HEK293 (cell line): ENCODE measurements at regions not wholly inside any gene's neighbourhood (a gene's known extent, or its start where the extent isn't known, plus 50 kb on each side); places are given as distances from the start of the nearest gene placed in this dataset.
"Not testable (repeated sequence)": the region's sequence is repeated elsewhere in the genome, so short reads cannot be mapped to it uniquely, and the experiment has no call there.

Source experiments
- CTCF ChIA-PET: fragments of 350-600 bp; formaldehyde crosslinking; extraction: SDS; loops from one replicate; lab custom pipeline; 2021; ENCODE audit warnings: antibody characterized with exemption; lab: Yijun Ruan, JAX
- POLR2A ChIA-PET: fragments of 300-600 bp; formaldehyde crosslinking; extraction: SDS; loops from one replicate; lab custom pipeline; 2020; ENCODE audit warnings: antibody characterized with exemption, inconsistent platforms; lab: Yijun Ruan, JAX
- H3K27ac ChIP-seq: fragments of 200-500 bp; sonication (Bioruptor generic); 2 replicates; pipeline ENCODE4 v1.5.1; 2014; ENCODE audit warnings: low read depth, low read length, control low read depth, inconsistent platforms; ENCODE audit errors: extremely low read depth
- H3K36me3 ChIP-seq, 2 experiments: fragments of 200-500 bp in 1 of 2; sonication (Bioruptor generic) in 1 of 2; 1 replicate in 1 of 2; 2 replicates in 1 of 2; pipeline ENCODE4 v1.5.1; 2014 to 2017; ENCODE audit warnings: inconsistent platforms in 2 of 2, low read length in 2 of 2; ENCODE audit not compliant: control insufficient read depth in 2 of 2, insufficient read depth in 1 of 2
- H3K4me1 ChIP-seq: fragments of 200-500 bp; sonication (Bioruptor generic); 2 replicates; pipeline ENCODE4 v1.5.1; 2014; ENCODE audit warnings: mild to moderate bottlenecking, low read length, inconsistent platforms; ENCODE audit not compliant: control insufficient read depth, insufficient read depth
- H3K4me3 ChIP-seq: 2 replicates; pipeline ENCODE4 v1.5.1; 2011; ENCODE audit warnings: low read depth, mild to moderate bottlenecking, control low read depth, low read length, moderate library complexity
- H3K9me3 ChIP-seq: fragments of 200-500 bp; sonication (Bioruptor generic); 2 replicates; pipeline ENCODE4 v1.5.1; 2014; ENCODE audit warnings: low read depth, low read length, inconsistent platforms; ENCODE audit not compliant: control insufficient read depth, insufficient read depth
- BCL11A ChIP-seq: fragments of 450-650 bp; formaldehyde crosslinking; IDR thresholded peaks from 2 replicates; pipeline ENCODE4 v1.5.1; 2016; ENCODE audit warnings: low read depth, missing biosample characterization, missing genetic modification characterization
- BCL11B ChIP-seq: fragments of 450-650 bp; formaldehyde crosslinking; IDR thresholded peaks from 2 replicates; pipeline ENCODE4 v1.5.1; 2016; ENCODE audit warnings: low read depth, missing biosample characterization, missing genetic modification characterization
- EGR2 ChIP-seq: fragments of 450-650 bp; formaldehyde crosslinking; IDR thresholded peaks from 2 replicates; pipeline ENCODE4 v1.5.1; 2016; ENCODE audit warnings: low read depth, missing biosample characterization, missing genetic modification characterization
- GFI1B ChIP-seq: fragments of 450-650 bp; formaldehyde crosslinking; IDR thresholded peaks from 2 replicates; pipeline ENCODE4 v1.5.1; 2016; ENCODE audit warnings: missing biosample characterization, missing genetic modification characterization
- OSR2 ChIP-seq: fragments of 450-650 bp; formaldehyde crosslinking; IDR thresholded peaks from 2 replicates; pipeline ENCODE4 v1.5.1; 2016; ENCODE audit warnings: missing biosample characterization, missing genetic modification characterization
- SETDB1 ChIP-seq: IDR thresholded peaks from one replicate; pipeline ENCODE4 v1.6.1; 2017; ENCODE audit warnings: mild to moderate bottlenecking, low read length, moderate library complexity, mixed read lengths; ENCODE audit not compliant: insufficient read length
- YY2 ChIP-seq: fragments of 450-650 bp; formaldehyde crosslinking; IDR thresholded peaks from 2 replicates; pipeline ENCODE4 v1.5.1; 2016; ENCODE audit warnings: missing biosample characterization, missing genetic modification characterization
- ZBTB1 ChIP-seq: fragments of 450-650 bp; formaldehyde crosslinking; IDR thresholded peaks from 2 replicates; pipeline ENCODE4 v1.5.1; 2016; ENCODE audit warnings: missing biosample characterization, missing genetic modification characterization
- ZBTB48 ChIP-seq: fragments of 450-650 bp; formaldehyde crosslinking; IDR thresholded peaks from 2 replicates; pipeline ENCODE4 v1.5.1; 2016; ENCODE audit warnings: missing biosample characterization, missing genetic modification characterization
- ZFP37 ChIP-seq: fragments of 450-650 bp; formaldehyde crosslinking; IDR thresholded peaks from 2 replicates; pipeline ENCODE4 v1.5.1; 2016; ENCODE audit warnings: missing biosample characterization, missing genetic modification characterization
- ZNF211 ChIP-seq: fragments of 450-650 bp; formaldehyde crosslinking; IDR thresholded peaks from 2 replicates; pipeline ENCODE4 v1.5.1; 2016; ENCODE audit warnings: low read depth, missing biosample characterization, missing genetic modification characterization
- ZNF341 ChIP-seq: fragments of 450-650 bp; formaldehyde crosslinking; IDR thresholded peaks from 2 replicates; pipeline ENCODE4; 2016; ENCODE audit warnings: low read depth, missing biosample characterization, missing genetic modification characterization
- ZNF423 ChIP-seq: fragments of 450-650 bp; formaldehyde crosslinking; IDR thresholded peaks from 2 replicates; pipeline ENCODE4 v1.5.1; 2016; ENCODE audit warnings: missing biosample characterization, missing genetic modification characterization
- ZNF510 ChIP-seq: fragments of 450-650 bp; formaldehyde crosslinking; IDR thresholded peaks from 2 replicates; pipeline ENCODE4 v1.5.1; 2018; ENCODE audit warnings: mild to moderate bottlenecking, missing genetic modification characterization, missing biosample characterization; ENCODE audit not compliant: insufficient replicate concordance
- ZNF561 ChIP-seq: fragments of 450-650 bp; IDR thresholded peaks from 2 replicates; pipeline ENCODE4 v1.5.1; 2018; ENCODE audit warnings: missing biosample characterization, missing genetic modification characterization, borderline replicate concordance
- ZNF596 ChIP-seq: fragments of 450-650 bp; IDR thresholded peaks from 2 replicates; pipeline ENCODE4 v1.5.0; 2018; ENCODE audit warnings: missing biosample characterization, mild to moderate bottlenecking, missing genetic modification characterization, moderate library complexity
- ZNF658 ChIP-seq: fragments of 450-650 bp; formaldehyde crosslinking; IDR thresholded peaks from 2 replicates; pipeline ENCODE4; 2016; ENCODE audit warnings: missing biosample characterization, missing genetic modification characterization
- ZNF677 ChIP-seq: fragments of 450-650 bp; IDR thresholded peaks from 2 replicates; pipeline ENCODE4 v1.5.0; 2018; ENCODE audit warnings: missing biosample characterization, mild to moderate bottlenecking, missing genetic modification characterization, moderate library complexity
- ZNF76 ChIP-seq: fragments of 450-650 bp; formaldehyde crosslinking; IDR thresholded peaks from 2 replicates; pipeline ENCODE4; 2016; ENCODE audit warnings: low read depth, missing biosample characterization, missing genetic modification characterization, borderline replicate concordance
- ZNF791 ChIP-seq: fragments of 450-650 bp; formaldehyde crosslinking; IDR thresholded peaks from 2 replicates; pipeline ENCODE4 v1.5.1; 2016; ENCODE audit warnings: missing biosample characterization, missing genetic modification characterization
- ZNF843 ChIP-seq: fragments of 450-650 bp; formaldehyde crosslinking; IDR thresholded peaks from 2 replicates; pipeline ENCODE4 v1.5.1; 2016; ENCODE audit warnings: missing biosample characterization, missing genetic modification characterization
- ZSCAN16 ChIP-seq: fragments of 450-650 bp; formaldehyde crosslinking; IDR thresholded peaks from 2 replicates; pipeline ENCODE4 v1.5.1; 2016; ENCODE audit warnings: missing biosample characterization, missing genetic modification characterization
- ZSCAN30 ChIP-seq: fragments of 450-650 bp; IDR thresholded peaks from 2 replicates; pipeline ENCODE4 v1.5.1; 2018; ENCODE audit warnings: missing biosample characterization, mild to moderate bottlenecking, missing genetic modification characterization, moderate library complexity
- TF ChIP-seq, protein P1 (sequence below): fragments of 450-650 bp; formaldehyde crosslinking; conservative IDR thresholded peaks from 2 replicates; pipeline ENCODE4 v1.5.1; 2016; ENCODE audit warnings: low read depth, missing biosample characterization, missing genetic modification characterization
- TF ChIP-seq, protein P2 (sequence below): fragments of 450-650 bp; formaldehyde crosslinking; IDR thresholded peaks from 2 replicates; pipeline ENCODE4 v1.5.1; 2017; ENCODE audit warnings: missing biosample characterization, missing genetic modification characterization

DNA sequence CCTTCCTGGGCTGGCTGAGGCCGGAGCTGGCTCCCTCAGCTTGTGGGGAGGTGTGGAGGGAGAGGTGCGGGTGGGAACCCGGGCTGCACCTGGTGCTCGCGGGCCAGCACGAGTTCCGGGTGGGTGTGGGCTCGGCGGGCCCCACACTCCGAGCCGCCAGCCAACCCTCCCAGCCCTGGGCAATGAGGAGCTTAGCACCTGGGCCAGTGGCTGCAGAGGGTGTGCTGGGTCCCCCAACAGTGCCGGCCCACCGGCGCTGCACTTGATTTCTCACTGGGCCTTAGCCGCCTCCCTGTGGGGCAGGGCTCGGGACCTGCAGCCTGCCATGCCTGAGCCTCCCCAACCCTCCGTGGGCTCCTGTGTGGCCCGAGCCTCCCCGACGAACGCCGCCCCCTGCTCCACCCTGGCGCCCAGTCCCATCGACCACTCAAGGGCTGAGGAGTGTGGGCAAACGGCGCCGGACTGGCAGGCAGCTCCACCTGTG, 182.7 kb upstream of the PAQR3 start (continued):
- TF ChIP-seq, protein P1, sequence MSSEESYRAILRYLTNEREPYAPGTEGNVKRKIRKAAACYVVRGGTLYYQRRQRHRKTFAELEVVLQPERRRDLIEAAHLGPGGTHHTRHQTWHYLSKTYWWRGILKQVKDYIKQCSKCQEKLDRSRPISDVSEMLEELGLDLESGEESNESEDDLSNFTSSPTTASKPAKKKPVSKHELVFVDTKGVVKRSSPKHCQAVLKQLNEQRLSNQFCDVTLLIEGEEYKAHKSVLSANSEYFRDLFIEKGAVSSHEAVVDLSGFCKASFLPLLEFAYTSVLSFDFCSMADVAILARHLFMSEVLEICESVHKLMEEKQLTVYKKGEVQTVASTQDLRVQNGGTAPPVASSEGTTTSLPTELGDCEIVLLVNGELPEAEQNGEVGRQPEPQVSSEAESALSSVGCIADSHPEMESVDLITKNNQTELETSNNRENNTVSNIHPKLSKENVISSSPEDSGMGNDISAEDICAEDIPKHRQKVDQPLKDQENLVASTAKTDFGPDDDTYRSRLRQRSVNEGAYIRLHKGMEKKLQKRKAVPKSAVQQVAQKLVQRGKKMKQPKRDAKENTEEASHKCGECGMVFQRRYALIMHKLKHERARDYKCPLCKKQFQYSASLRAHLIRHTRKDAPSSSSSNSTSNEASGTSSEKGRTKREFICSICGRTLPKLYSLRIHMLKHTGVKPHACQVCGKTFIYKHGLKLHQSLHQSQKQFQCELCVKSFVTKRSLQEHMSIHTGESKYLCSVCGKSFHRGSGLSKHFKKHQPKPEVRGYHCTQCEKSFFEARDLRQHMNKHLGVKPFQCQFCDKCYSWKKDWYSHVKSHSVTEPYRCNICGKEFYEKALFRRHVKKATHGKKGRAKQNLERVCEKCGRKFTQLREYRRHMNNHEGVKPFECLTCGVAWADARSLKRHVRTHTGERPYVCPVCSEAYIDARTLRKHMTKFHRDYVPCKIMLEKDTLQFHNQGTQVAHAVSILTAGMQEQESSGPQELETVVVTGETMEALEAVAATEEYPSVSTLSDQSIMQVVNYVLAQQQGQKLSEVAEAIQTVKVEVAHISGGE (tag by site-specific recombination), result no peak
- no peak for TF ChIP-seq OSR2 (tag by site-specific recombination)
- no peak for TF ChIP-seq GFI1B (tag by site-specific recombination)
- no peak for TF ChIP-seq ZNF843 (tag by site-specific recombination)

- POLR2A ChIA-PET, result no interaction called here
- Histone ChIP-seq H3K4me3 (no peak overlapping the region), H3K4me1 (no peaks in the 10 kb centered on the region), H3K27ac (no peak overlapping the region), H3K36me3 (no peaks in the 10 kb centered on the region), H3K9me3 (no peaks in the 10 kb centered on the region)
- CTCF ChIA-PET, result no interaction called here
- peak; percentile 93 for TF ChIP-seq ZNF791 (tag by site-specific recombination)
- TF ChIP-seq ZSCAN30, result no peak
- TF ChIP-seq SETDB1, result peak; percentile 60
- TF ChIP-seq, all 188 proteins: peak for 2
Measured at GRCh38 chr4:79121223-79121622, 182.0 kb upstream of the PAQR3 start.

DNA sequence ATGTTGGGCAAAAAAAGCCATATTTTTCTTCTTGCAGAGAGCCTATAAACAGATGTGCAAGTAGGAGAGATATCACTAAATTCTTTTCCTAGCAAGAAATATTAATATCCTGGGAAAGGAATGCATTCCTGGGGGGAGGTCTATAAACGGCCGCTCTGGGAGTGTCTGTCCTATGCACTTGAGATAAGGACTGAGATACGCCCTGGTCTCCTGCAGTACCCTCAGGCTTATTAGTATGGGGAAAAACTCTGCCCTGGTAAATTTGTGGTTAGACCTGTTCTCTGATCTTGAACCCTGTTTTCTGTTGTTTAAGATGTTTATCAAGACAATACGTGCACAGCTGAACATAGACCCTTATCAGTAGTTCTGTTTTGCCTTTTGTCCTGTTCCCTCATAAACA, 177.8 kb upstream of the PAQR3 start:
- H3K27ac ChIP-seq, H3K4me1 ChIP-seq, H3K4me3 ChIP-seq, H3K36me3 ChIP-seq, POLR2A ChIA-PET, CTCF ChIA-PET, H3K9me3 ChIP-seq: not testable (repeated sequence)
- TF ChIP-seq SETDB1, result peak; percentile 51

DNA sequence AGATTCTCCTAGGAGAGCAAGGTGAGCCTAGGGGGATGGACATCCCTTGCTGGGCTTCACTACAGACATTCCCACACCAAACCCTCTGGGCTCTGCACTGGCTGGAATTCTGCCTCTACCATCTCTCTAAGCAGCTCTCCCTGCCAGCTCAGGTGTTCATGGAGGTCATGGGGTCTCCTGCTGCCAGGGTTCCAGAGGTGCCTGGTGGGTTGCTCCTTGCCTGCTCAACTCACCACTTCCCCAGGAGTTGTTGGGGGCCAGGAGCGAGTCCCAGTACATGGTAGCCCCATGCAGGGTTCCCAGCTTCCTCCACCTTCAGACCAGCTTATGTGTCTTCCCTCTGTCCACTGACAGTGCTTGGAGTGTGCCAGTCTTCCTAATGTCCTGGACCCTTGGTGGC, 167.8 kb upstream of the PAQR3 start:
- Histone ChIP-seq H3K4me1 (no peaks in the 10 kb centered on the region), H3K4me3 (no peak overlapping the region), H3K36me3 (no peaks in the 10 kb centered on the region), H3K9me3 (no peaks in the 10 kb centered on the region), H3K27ac (no peak overlapping the region)
- ChIA-PET POLR2A (no interaction called here), CTCF (no interaction called here)
- no peak for TF ChIP-seq ZSCAN16 (tag by site-specific recombination)
- no peak for TF ChIP-seq ZNF76 (tag by site-specific recombination)
- TF ChIP-seq ZNF561 (tag by site-specific recombination), result no peak
- TF ChIP-seq, protein P2, sequence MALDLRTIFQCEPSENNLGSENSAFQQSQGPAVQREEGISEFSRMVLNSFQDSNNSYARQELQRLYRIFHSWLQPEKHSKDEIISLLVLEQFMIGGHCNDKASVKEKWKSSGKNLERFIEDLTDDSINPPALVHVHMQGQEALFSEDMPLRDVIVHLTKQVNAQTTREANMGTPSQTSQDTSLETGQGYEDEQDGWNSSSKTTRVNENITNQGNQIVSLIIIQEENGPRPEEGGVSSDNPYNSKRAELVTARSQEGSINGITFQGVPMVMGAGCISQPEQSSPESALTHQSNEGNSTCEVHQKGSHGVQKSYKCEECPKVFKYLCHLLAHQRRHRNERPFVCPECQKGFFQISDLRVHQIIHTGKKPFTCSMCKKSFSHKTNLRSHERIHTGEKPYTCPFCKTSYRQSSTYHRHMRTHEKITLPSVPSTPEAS (tag by site-specific recombination), result no peak
- no peak for TF ChIP-seq ZNF658
- no peak for TF ChIP-seq ZNF341 (tag by site-specific recombination)
- no peak for TF ChIP-seq ZBTB1 (tag by site-specific recombination)
- TF ChIP-seq ZNF510, result no peak
- no peak for TF ChIP-seq YY2 (tag by site-specific recombination)
- TF ChIP-seq ZBTB48 (tag by site-specific recombination), result no peak
- no peak for TF ChIP-seq ZNF211 (tag by site-specific recombination)
- no peak for TF ChIP-seq ZNF423
- TF ChIP-seq BCL11A (tag by site-specific recombination), result no peak
- no peak for TF ChIP-seq ZFP37 (tag by site-specific recombination)
- no peak for TF ChIP-seq BCL11B
- TF ChIP-seq EGR2 (tag by site-specific recombination), result no peak
- TF ChIP-seq ZNF596, result no peak
- no peak for TF ChIP-seq ZNF677 (tag by site-specific recombination)
